Astrocyte (in vitro differentiated cells and primary cell): ENCODE measurements at regions not wholly inside any gene's neighbourhood (a gene's known extent, or its start where the extent isn't known, plus 50 kb on each side); places are given as distances from the start of the nearest gene placed in this dataset.

Experiments
- DNase-seq: peaks from one replicate; pipeline ENCODE4 v3.0.0-alpha.2; 2010; ENCODE audit warnings: low read depth
- FAIRE-seq: peaks from 2 replicates; lab custom pipeline; 2011; peaks lifted over from hg19 to GRCh38; lab: Jason Lieb, UNC
- H2AFZ ChIP-seq: 2 replicates; pipeline ENCODE4 v1.6.0; 2012; ENCODE audit warnings: low read depth, low read length, inconsistent platforms
- H3K27ac ChIP-seq: 2 replicates; pipeline ENCODE4 v1.5.1; 2011; ENCODE audit warnings: low read depth, low read length, inconsistent platforms
- H3K27me3 ChIP-seq: 2 replicates; pipeline ENCODE4 v1.6.0; 2011; ENCODE audit warnings: low read length, inconsistent platforms; ENCODE audit not compliant: insufficient read depth
- H3K36me3 ChIP-seq: 2 replicates; pipeline ENCODE4 v1.5.1; 2011; ENCODE audit warnings: low read length, inconsistent platforms; ENCODE audit not compliant: insufficient read depth
- H3K4me1 ChIP-seq: 2 replicates; pipeline ENCODE4 v1.5.1; 2011; ENCODE audit warnings: low read length, inconsistent platforms; ENCODE audit not compliant: insufficient read depth
- H3K4me2 ChIP-seq: 2 replicates; pipeline ENCODE4 v1.6.0; 2012; ENCODE audit warnings: low read length, inconsistent platforms
- H3K4me3 ChIP-seq: 2 replicates; pipeline ENCODE4 v1.5.1; 2011; ENCODE audit warnings: low read depth, mild to moderate bottlenecking, low read length, inconsistent platforms; ENCODE audit not compliant: insufficient read depth
- H3K79me2 ChIP-seq: 2 replicates; pipeline ENCODE4 v1.6.0; 2012; ENCODE audit warnings: mild to moderate bottlenecking, low read length, inconsistent platforms; ENCODE audit not compliant: insufficient read depth
- H3K9ac ChIP-seq: 2 replicates; pipeline ENCODE4 v1.6.0; 2012; ENCODE audit warnings: mild to moderate bottlenecking, low read length, inconsistent platforms
- H3K9me3 ChIP-seq: 2 replicates; pipeline ENCODE4 v1.5.1; 2012; ENCODE audit warnings: low read depth, mild to moderate bottlenecking, low read length, inconsistent platforms; ENCODE audit not compliant: insufficient read depth
- H4K20me1 ChIP-seq: 2 replicates; pipeline ENCODE4 v1.6.0; 2012; ENCODE audit warnings: low read length, inconsistent platforms; ENCODE audit not compliant: insufficient read depth
- H3K27ac Mint-ChIP-seq: one replicate; pipeline ENCODE4 v1.8.0; 2021; ENCODE audit warnings: mild to moderate bottlenecking, mixed read lengths; ENCODE audit not compliant: unreplicated experiment
- H3K27me3 Mint-ChIP-seq: one replicate; pipeline ENCODE4 v1.8.0; 2021; ENCODE audit warnings: low read depth, mixed read lengths; ENCODE audit not compliant: unreplicated experiment
- H3K36me3 Mint-ChIP-seq: one replicate; pipeline ENCODE4 v1.8.0; 2021; ENCODE audit warnings: low read depth, mixed read lengths; ENCODE audit not compliant: unreplicated experiment
- H3K4me1 Mint-ChIP-seq: one replicate; pipeline ENCODE4 v1.8.0; 2021; ENCODE audit warnings: low read depth, mixed read lengths; ENCODE audit not compliant: unreplicated experiment
- H3K4me3 Mint-ChIP-seq: one replicate; pipeline ENCODE4 v1.8.0; 2021; ENCODE audit warnings: mild to moderate bottlenecking, moderate library complexity, mixed read lengths; ENCODE audit not compliant: unreplicated experiment
- H3K9me3 Mint-ChIP-seq: one replicate; pipeline ENCODE4 v1.8.0; 2021; ENCODE audit warnings: mild to moderate bottlenecking, mixed read lengths; ENCODE audit not compliant: unreplicated experiment
- EZH2 ChIP-seq: IDR thresholded peaks from 2 replicates; pipeline ENCODE4 v1.6.1; 2012; ENCODE audit warnings: mild to moderate bottlenecking, low read length, inconsistent platforms; ENCODE audit not compliant: insufficient read depth
- TF ChIP-seq, protein P1 (sequence below): IDR thresholded peaks from 2 replicates; pipeline ENCODE4 v1.5.1; 2011; ENCODE audit warnings: low read depth, mild to moderate bottlenecking, inconsistent platforms, low read length, moderate library complexity; ENCODE audit not compliant: insufficient read depth

DNA sequence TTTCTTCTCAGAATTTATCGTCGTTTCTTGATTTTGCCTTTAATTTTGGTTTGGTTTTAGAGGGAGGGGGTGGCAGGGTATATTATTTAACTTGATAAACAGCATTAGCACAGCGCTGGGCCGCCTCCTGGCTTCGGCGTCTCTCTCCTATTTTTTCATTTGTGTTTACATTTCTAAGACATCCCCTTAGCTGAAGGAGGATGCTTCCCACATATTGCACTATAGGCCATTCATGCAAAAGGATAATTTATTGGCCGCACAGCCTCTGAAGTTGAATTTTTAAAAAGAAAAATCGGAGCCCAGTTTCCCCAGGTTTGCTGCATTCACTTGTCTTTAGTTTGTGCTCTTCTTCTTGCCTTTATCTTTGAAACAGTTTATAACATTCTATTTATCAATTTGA lies 497.4 kb upstream of the ZFHX3 start:
- H3K27ac ChIP-seq = no peak overlapping the region
- peaks cover 13% of the 10 kb centered on the region for H3K4me1 Mint-ChIP-seq

DNA sequence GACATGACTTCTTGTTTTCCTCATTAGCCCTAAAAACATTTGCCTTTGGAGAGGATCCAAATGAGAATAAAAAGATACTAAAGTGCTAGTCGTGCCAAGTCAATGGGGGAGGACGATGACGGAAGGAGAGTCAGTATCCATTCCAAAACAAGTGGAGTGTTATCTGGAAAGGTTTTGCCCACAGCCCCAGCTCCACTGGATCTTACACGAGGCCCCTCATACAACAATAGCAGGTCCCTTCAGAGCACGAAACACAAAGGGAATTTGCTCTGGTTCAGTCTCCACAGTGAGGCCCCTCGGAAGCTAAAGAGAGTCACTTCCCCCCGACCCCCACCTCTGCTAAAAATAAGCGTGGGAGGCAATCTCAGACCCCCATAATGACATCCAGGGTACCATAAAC lies 496.9 kb upstream of the ZFHX3 start:
- H3K79me2 ChIP-seq = no peaks in the 10 kb centered on the region
- H4K20me1 ChIP-seq = no peaks in the 10 kb centered on the region
- H3K4me1 ChIP-seq = no peaks in the 10 kb centered on the region
- no peaks in the 10 kb centered on the region for H3K9me3 ChIP-seq
- H2AFZ ChIP-seq = no peak overlapping the region
- H3K27ac ChIP-seq = no peak overlapping the region
- H3K4me3 Mint-ChIP-seq = no peak overlapping the region
- H3K27me3 Mint-ChIP-seq = peaks cover 21% of the 10 kb centered on the region
- peaks cover 23% of the 10 kb centered on the region for H3K27me3 ChIP-seq
- H3K4me3 ChIP-seq = no peak overlapping the region
- H3K9me3 Mint-ChIP-seq = peaks cover 1% of the 10 kb centered on the region
- no peak overlapping the region for H3K9ac ChIP-seq
- no peak for TF ChIP-seq EZH2
- TF ChIP-seq, protein P1, sequence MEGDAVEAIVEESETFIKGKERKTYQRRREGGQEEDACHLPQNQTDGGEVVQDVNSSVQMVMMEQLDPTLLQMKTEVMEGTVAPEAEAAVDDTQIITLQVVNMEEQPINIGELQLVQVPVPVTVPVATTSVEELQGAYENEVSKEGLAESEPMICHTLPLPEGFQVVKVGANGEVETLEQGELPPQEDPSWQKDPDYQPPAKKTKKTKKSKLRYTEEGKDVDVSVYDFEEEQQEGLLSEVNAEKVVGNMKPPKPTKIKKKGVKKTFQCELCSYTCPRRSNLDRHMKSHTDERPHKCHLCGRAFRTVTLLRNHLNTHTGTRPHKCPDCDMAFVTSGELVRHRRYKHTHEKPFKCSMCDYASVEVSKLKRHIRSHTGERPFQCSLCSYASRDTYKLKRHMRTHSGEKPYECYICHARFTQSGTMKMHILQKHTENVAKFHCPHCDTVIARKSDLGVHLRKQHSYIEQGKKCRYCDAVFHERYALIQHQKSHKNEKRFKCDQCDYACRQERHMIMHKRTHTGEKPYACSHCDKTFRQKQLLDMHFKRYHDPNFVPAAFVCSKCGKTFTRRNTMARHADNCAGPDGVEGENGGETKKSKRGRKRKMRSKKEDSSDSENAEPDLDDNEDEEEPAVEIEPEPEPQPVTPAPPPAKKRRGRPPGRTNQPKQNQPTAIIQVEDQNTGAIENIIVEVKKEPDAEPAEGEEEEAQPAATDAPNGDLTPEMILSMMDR = no peak
- H3K36me3 ChIP-seq = no peaks in the 10 kb centered on the region
- H3K27ac Mint-ChIP-seq = no peak overlapping the region
- FAIRE-seq (no peak), DNase-seq (no peak)
- no peak overlapping the region for H3K4me2 ChIP-seq
- H3K4me1 Mint-ChIP-seq = peaks cover 13% of the 10 kb centered on the region
- no peaks in the 10 kb centered on the region for H3K36me3 Mint-ChIP-seq

More for the DNA sequence above, 497.4 kb upstream of the ZFHX3 start:
- no peak overlapping the region for H2AFZ ChIP-seq
- H4K20me1 ChIP-seq = no peaks in the 10 kb centered on the region
- peaks cover 21% of the 10 kb centered on the region for H3K27me3 Mint-ChIP-seq
- H3K9ac ChIP-seq = no peak overlapping the region
- H3K79me2 ChIP-seq = no peaks in the 10 kb centered on the region
- H3K9me3 Mint-ChIP-seq = peaks cover 1% of the 10 kb centered on the region
- H3K4me2 ChIP-seq = no peak overlapping the region
- H3K36me3 Mint-ChIP-seq = no peaks in the 10 kb centered on the region
- H3K4me1 ChIP-seq = no peaks in the 10 kb centered on the region
- no peak overlapping the region for H3K27ac Mint-ChIP-seq
- no peaks in the 10 kb centered on the region for H3K9me3 ChIP-seq
- TF ChIP-seq, protein P1 = no peak
- TF ChIP-seq EZH2 = no peak
- no peak for DNase-seq
- FAIRE-seq = no peak
- no peaks in the 10 kb centered on the region for H3K36me3 ChIP-seq
- no peak overlapping the region for H3K4me3 ChIP-seq
- H3K4me3 Mint-ChIP-seq = no peak overlapping the region
- peaks cover 23% of the 10 kb centered on the region for H3K27me3 ChIP-seq

DNA sequence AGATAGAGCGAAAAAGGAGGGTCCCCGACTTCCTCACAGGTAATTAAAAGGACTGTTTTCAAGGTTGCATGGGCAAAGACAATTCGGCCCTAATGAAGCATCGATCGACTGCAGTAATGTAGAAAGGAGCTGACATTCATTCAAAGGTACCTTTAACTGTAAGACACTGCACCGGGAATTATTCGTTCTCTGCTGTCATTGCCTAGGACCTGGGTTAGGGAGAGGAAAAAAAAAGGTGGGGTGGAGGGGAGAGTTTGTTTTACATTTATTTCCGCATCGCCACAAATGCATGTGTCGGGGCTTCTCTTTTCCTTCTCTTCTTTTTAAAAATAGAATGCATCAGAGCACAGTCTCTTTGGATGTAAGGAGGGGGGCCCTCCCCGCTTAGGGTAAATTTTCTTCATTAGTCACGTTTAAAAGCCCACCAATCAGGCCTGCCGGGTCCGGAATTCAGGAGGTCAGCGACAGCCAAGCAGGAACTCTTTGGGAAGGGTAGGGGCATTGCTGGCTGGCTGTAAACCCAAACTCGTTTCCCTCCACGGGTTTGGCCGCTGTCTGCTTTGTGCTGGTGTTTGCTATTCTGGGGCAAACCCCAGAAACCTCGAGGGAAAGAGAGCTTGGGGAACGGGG lies 496.2 kb upstream of the ZFHX3 start:
- Histone ChIP-seq H2AFZ (no peak overlapping the region), H4K20me1 (no peaks in the 10 kb centered on the region), H3K4me3 (no peak overlapping the region), H3K27me3 (peaks cover 23% of the 10 kb centered on the region), H3K9ac (no peak overlapping the region), H3K9me3 (no peaks in the 10 kb centered on the region), H3K4me2 (no peak overlapping the region), H3K36me3 (no peaks in the 10 kb centered on the region), H3K4me1 (no peaks in the 10 kb centered on the region), H3K79me2 (no peaks in the 10 kb centered on the region), H3K27ac (no peak overlapping the region)
- Mint-ChIP-seq H3K27me3 (peaks cover 20% of the 10 kb centered on the region), H3K27ac (no peak overlapping the region), H3K36me3 (no peaks in the 10 kb centered on the region), H3K9me3 (peaks cover 1% of the 10 kb centered on the region), H3K4me3 (no peak overlapping the region), H3K4me1 (peaks cover 13% of the 10 kb centered on the region)
- FAIRE-seq (no peak), DNase-seq (no peak)
- TF ChIP-seq, protein P1 = no peak
- no peak for TF ChIP-seq EZH2
